ENCODE measurements at regions not wholly inside any gene's neighbourhood (a gene's known extent, or its start where the extent isn't known, plus 50 kb on each side); places are given as distances from the start of the nearest gene placed in this dataset.

- DNase-seq: no peak
Measured at GRCh38 chr3:135885885-135886284, 79.6 kb upstream of the PPP2R3A start.

- no peak for DNase-seq
Measured at GRCh38 chr3:135887220-135887619, 78.3 kb upstream of the PPP2R3A start.

- DNase-seq: no peak
Measured at GRCh38 chr3:135889443-135889842, 76.1 kb upstream of the PPP2R3A start.

GRCh38 chr3:135891121-135891520 is 74.4 kb upstream of the PPP2R3A start:
- no peak for DNase-seq

- DNase-seq: peak; percentile 16
Measured at GRCh38 chr3:135895106-135895733, 70.3 kb upstream of the PPP2R3A start.

GRCh38 chr3:135895734-135896121 is 69.8 kb upstream of the PPP2R3A start:
- DNase-seq: no peak

- no peak for DNase-seq
Measured at GRCh38 chr3:135896613-135897012, 68.9 kb upstream of the PPP2R3A start.

GRCh38 chr3:135897715-135898114 is 67.8 kb upstream of the PPP2R3A start:
- no peak for DNase-seq

GRCh38 chr3:135898774-135899173 is 66.8 kb upstream of the PPP2R3A start:
- DNase-seq: no peak

- DNase-seq: no peak
Measured at GRCh38 chr3:135905058-135905724, 60.3 kb upstream of the PPP2R3A start.

GRCh38 chr3:135907422-135908165 is 57.9 kb upstream of the PPP2R3A start:
- no peak for DNase-seq

GRCh38 chr3:135908225-135908624 is 57.3 kb upstream of the PPP2R3A start:
- no peak for DNase-seq

GRCh38 chr3:135908737-135909136 is 56.8 kb upstream of the PPP2R3A start:
- DNase-seq: no peak

GRCh38 chr3:135911110-135911509 is 54.4 kb upstream of the PPP2R3A start:
- no peak for DNase-seq

- DNase-seq: no peak
Measured at GRCh38 chr3:135915206-135915605, 50.3 kb upstream of the PPP2R3A start.

All from CD4-positive, alpha-beta T cell treated with Interleukin-21 for 1 hour (primary cell).